T-helper 2 cell treated with Interferon-gamma antibody and Interleukin-4, amounts not matched to agents 100 ng/mL and 5 ng/mL, for 36 hours (primary cell): ENCODE measurements at regions not wholly inside any gene's neighbourhood (a gene's known extent, or its start where the extent isn't known, plus 50 kb on each side); places are given as distances from the start of the nearest gene placed in this dataset.

Experiments used
- intact Hi-C: fragments of 100-400 bp; cut with micrococcal nuclease; formaldehyde crosslinking; loops from one replicate; pipeline ENCODE4 v1.15.1; 2023

DNA sequence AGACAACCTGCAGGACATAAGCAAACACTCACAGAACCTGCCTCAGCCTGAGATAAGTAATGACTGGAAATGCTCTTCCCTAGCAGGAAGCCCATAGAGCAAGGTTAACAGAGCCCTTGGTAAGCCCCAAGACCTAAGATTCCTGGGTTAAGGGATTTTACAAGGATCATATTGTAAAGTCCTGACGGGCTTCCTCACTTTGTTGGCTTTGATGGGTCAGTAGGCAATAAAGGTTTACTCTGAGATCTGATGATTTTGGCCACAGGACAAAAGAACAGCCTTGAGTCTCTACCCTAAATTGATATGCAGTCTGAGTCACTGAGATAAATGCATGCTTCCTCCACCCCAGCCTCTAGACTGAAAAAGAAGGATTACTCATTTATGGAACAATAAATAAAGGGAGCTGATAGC is 270.8 kb downstream of the HTR7 start:
- intact Hi-C loops = no loop called here

GRCh38 chr10:90587561-90587960 is 270.3 kb downstream of the HTR7 start:
- intact Hi-C loops = no loop called here

- intact Hi-C loops = no loop called here
Measured at GRCh38 chr10:90588222-90588621, 269.6 kb downstream of the HTR7 start.

DNA sequence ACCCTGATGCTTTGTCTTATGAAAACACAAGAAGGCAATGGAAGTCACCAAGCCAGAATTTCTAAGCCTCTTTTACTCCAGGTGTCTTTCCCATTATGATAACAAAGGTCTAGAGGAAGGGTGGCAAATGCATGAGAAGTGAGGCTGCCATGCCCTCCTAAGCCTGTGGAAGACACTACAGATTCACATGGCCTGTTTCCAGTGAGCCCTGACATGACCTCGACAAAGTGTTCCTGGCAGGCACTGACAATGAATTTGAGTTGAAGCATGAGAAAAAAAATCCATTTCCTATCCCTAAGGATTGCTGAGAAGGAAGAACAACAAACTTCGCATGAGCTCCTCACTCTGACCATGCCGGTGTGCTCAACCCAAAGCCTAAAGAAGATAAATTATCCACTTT is 268.0 kb downstream of the HTR7 start:
- intact Hi-C loops = loop anchor here (10.0 kb wide), 1 partner anchor 795 kb away; no protein-coding TSS in a partner anchor

GRCh38 chr10:90591629-90592028 is 266.2 kb downstream of the HTR7 start:
- intact Hi-C loops = loop anchor here (10.0 kb wide), 1 partner anchor 797 kb away; no protein-coding TSS in a partner anchor

GRCh38 chr10:90592638-90593302 is 265.1 kb downstream of the HTR7 start:
- intact Hi-C loops = loop anchor here (10.0 kb wide), 1 partner anchor 798 kb away; no protein-coding TSS in a partner anchor

- intact Hi-C loops = loop anchor here (10.0 kb wide), 1 partner anchor 804 kb away; no protein-coding TSS in a partner anchor
Measured at GRCh38 chr10:90598513-90598912, 259.3 kb downstream of the HTR7 start.

DNA sequence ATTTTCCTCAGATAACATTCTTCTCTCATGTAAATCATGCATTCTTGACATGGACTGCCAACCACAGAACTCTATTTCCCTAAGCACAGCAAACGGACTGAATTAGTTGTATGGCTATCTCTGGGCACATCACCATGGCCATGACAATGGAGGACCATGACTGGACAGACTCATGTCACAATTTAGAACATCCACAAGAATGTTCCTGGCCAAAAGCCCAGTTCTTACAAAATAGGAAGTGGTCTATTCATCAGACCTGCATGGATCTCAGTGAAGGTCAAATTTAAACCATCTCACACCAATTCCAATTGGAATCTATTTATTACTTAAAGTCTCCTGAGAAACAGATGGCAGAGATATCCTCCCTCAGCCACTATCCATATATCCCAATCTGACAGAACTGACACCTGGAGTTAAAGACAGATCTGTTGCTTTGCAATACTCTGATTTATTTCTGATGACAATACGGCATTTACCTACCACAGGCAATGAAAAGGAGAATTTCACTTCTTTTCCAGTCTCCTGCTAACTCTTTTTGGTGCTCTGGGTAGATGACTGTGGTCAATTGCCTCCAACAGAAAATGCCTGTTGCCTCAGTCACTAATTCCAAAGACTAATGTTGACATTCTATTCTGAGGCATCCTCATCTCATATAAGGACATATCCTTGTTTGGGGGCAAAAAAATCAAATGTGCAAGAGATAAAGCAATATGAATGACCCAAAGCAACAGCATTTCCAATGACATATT is 254.8 kb downstream of the HTR7 start:
- intact Hi-C loops = no loop called here

- intact Hi-C loops = no loop called here
Measured at GRCh38 chr10:90604636-90605035, 253.2 kb downstream of the HTR7 start.

GRCh38 chr10:90605506-90605905 is 252.3 kb downstream of the HTR7 start:
- intact Hi-C loops = no loop called here

GRCh38 chr10:90612276-90612675 is 245.6 kb downstream of the HTR7 start:
- intact Hi-C loops = no loop called here

- intact Hi-C loops = no loop called here
Measured at GRCh38 chr10:90614631-90615030, 243.2 kb downstream of the HTR7 start.

DNA sequence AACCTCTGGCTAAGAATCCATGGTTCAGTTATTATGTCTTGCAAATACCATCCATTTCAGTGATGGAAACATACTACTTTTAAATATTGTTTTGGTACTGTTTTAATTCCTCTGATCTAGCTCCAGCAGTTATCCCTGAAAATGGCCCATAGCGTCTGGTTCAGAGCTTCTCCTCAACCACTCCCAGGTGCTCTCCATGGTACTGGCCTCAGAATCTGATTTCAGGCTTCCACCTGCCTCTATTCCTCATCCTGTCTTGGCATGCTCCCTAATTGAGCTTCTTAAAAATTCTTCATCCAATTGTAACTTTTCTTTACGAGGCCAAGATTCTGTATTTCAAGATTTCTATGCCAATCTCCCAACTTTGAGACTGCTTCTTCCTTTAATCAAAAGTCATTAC is 236.3 kb downstream of the HTR7 start:
- intact Hi-C loops = no loop called here

DNA sequence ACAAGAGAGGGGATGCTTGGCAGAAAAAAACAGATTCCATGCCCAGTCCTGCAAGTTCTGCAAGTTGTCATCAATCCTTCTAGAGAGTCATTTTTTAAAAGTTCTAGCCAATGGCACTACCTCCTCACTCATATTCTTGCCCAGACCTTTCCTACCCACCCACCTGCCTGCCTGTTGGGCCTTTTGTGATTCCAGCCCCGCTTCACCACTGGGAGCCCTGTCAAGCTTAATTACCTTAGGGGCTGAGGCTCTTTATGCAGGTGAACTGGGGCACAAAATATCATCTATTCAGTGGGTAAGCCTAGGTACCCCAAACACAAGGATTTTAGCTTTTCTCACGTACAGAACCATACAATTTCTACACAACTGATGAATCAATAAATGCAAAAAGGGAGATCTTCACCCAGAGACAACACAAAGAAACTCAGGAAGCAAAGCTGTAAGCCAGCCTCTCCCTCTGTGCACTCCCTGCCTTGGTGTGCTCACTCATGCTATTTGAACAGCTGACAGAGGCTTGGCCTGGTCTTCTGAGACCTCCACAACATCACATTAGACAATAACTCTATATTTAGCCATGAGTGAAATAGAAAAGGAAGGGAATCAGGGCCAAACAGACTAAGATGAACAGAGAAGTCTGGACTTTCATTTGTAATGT is 222.6 kb downstream of the HTR7 start:
- intact Hi-C loops = no loop called here

- intact Hi-C loops = no loop called here
Measured at GRCh38 chr10:90640756-90641155, 217.1 kb downstream of the HTR7 start.

DNA sequence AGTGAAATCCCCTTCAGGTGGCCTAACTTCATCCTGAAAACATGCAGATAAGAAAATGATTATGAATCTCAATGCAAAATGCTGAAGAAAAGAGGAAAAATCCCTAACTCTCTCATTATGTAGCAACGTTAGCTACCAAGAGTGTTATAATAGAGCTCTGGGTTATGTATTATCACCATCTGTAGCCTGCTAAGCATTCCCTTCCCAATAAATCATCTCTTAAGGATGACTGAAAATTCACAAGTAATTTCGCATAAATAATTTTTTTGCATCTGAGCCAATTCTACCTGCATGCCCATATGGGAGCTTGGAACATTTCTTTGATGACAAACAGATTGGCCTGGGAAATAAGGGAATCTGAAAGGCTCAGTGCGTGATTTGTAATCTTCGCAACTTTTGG is 216.1 kb downstream of the HTR7 start:
- intact Hi-C loops = no loop called here

DNA sequence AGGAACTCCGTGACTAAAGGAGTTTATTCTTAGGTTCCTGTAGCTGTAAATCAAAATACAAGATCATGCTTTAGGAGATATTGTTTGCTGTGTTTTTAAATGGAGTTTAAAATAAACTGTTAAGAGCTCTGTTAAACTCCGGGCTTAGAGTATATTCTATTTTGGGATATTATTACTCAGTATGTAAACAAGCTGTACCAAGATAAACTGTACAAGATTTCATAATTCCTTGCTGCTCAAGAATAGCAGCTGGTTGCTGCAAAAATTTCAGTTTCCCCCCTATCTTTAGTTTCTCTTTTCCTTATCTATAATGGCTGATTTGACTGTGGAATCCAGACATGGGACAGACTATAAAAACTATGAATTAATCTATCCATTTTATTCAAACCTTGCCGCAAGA is 215.7 kb downstream of the HTR7 start:
- intact Hi-C loops = no loop called here

GRCh38 chr10:90642650-90643049 is 215.2 kb downstream of the HTR7 start:
- intact Hi-C loops = no loop called here

DNA sequence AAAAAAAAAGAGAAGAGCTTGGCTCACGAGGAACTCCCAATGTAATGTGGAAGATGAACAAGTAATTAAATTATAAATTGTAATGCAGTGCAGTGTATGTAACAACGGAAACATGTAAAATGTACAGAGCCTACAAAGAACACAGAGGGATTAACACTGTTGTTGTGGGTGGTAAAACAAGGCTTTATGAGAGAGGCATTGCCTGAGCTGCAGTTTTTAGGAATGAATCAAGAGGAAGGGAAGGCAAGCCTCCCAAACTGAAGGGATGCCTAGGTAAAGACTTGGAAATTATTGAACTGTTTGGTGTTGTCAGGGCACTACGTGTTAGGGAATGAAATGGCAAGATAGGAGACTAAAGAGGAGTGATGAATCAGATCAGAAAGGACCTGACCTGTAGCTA is 213.7 kb downstream of the HTR7 start:
- intact Hi-C loops = no loop called here

DNA sequence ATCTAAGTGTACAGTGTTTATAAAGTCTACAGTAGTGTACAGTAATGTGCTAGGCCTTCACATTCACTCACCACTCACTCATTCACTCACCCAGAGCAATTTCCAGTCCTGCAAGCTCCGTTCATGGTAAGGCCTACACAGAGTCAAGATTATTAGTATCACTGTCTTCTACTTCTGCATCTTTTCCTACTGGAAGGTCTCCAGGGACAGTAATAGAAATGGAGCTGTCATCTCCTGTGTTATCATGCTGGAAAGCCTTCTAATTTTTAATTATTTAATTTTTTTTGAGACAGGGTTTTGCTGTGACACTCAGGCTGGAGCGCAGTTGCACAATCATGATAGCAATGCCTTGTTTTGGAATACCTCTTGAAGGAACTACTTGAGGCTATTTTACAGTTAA is 207.0 kb downstream of the HTR7 start:
- intact Hi-C loops = no loop called here

GRCh38 chr10:90652519-90652918 is 205.3 kb downstream of the HTR7 start:
- intact Hi-C loops = no loop called here

GRCh38 chr10:90658791-90659190 is 199.0 kb downstream of the HTR7 start:
- intact Hi-C loops = no loop called here
